ENCODE measurements at regions not wholly inside any gene's neighbourhood (a gene's known extent, or its start where the extent isn't known, plus 50 kb on each side); places are given as distances from the start of the nearest gene placed in this dataset.

- H2BK120ac ChIP-seq (ENCODE audit: low read depth, low read length, poor library complexity, severe bottlenecking) = no peak overlapping the region
- H2BK12ac ChIP-seq (ENCODE audit: insufficient read length, low read depth, low read length) = no peak overlapping the region
- no peak overlapping the region for H4K8ac ChIP-seq (replicated peaks; ENCODE audit: insufficient read length, low read depth, low read length)
- H3K79me1 ChIP-seq (ENCODE audit: insufficient read depth, low read depth, low read length, poor library complexity, severe bottlenecking) = no peaks in the 10 kb centered on the region
- no peak overlapping the region for H2AK5ac ChIP-seq (ENCODE audit: insufficient read length, low read length)
- H3K4ac ChIP-seq (ENCODE audit: low read depth, low read length) = no peak overlapping the region
- no peaks in the 10 kb centered on the region for H3K79me2 ChIP-seq (ENCODE audit: insufficient read depth, low read length)
- Mint-ChIP-seq H3K4me3 (no peak overlapping the region), H3K27ac (no peak overlapping the region), H3K36me3 (ENCODE audit: insufficient read depth in 1 of 3, low read depth in 3 of 3) (no peaks in the 10 kb centered on the region), H3K27me3 (ENCODE audit: low read depth) (no peaks in the 10 kb centered on the region), H3K9me3 (no peaks in the 10 kb centered on the region), H3K4me1 (0 out of 4 replicates have a peak, but pooled peaks cover 0 to 2% of the 10 kb centered on the region in 2 experiments)
- no peaks in the 10 kb centered on the region for H3K9me3 ChIP-seq (ENCODE audit: control insufficient read depth, low read depth, low read length)
- H3K14ac ChIP-seq (ENCODE audit: insufficient read depth, low read length) = no peak overlapping the region
- H4K20me1 ChIP-seq (ENCODE audit: control insufficient read depth, insufficient read depth, insufficient read length) = no peaks in the 10 kb centered on the region
- H3K18ac ChIP-seq (ENCODE audit: insufficient read length, low read depth, low read length) = no peak overlapping the region
- no peak overlapping the region for H2BK5ac ChIP-seq (ENCODE audit: insufficient read length, low read length)
- DNase-seq = no peak
- H2BK15ac ChIP-seq (ENCODE audit: low read depth, low read length) = no peak overlapping the region
- H3K4me1 ChIP-seq (ENCODE audit: insufficient read depth, low read length) = no peaks in the 10 kb centered on the region
- no peak overlapping the region for H2BK20ac ChIP-seq (ENCODE audit: low read depth, low read length, poor library complexity, severe bottlenecking)
- no peak overlapping the region for H3K4me2 ChIP-seq (ENCODE audit: insufficient read depth, insufficient read length, low read length)
- H3K27me3 ChIP-seq (ENCODE audit: insufficient read depth, low read length) = no peaks in the 10 kb centered on the region
- H2AFZ ChIP-seq (ENCODE audit: low read length) = no peak overlapping the region
- TF ChIP-seq CTCF (conservative IDR thresholded peaks at IDR 0.05) = no peak
- no peak overlapping the region for H3K56ac ChIP-seq (ENCODE audit: insufficient read length, low read depth, low read length)
- H4K91ac ChIP-seq (ENCODE audit: insufficient read length, low read depth, low read length) = no peak overlapping the region
- no CpG with 5 or more reads among the region's 6 CpGs for WGBS (ENCODE audit: extremely low coverage, insufficient read length, low lambda C conversion rate)
- no peak overlapping the region for H3T11ph ChIP-seq (ENCODE audit: low read length)
- no peak overlapping the region for H3K27ac ChIP-seq (ENCODE audit: insufficient read length, low read depth, low read length)
- no peaks in the 10 kb centered on the region for H3K23me2 ChIP-seq (ENCODE audit: insufficient read length, low read depth, low read length, poor library complexity, severe bottlenecking)
- no peak overlapping the region for H4K5ac ChIP-seq (ENCODE audit: insufficient read length, low read depth, low read length)
- no peak overlapping the region for H3K23ac ChIP-seq (ENCODE audit: insufficient read length, low read depth, low read length)
- H3K9ac ChIP-seq (ENCODE audit: extremely low read depth, insufficient read length, low read length) = no peak overlapping the region
These were observed 453.4 kb upstream of the AKR1E2 start for GRCh38 chr10:4372601-4373000.
